ENCODE measurements at regions not wholly inside any gene's neighbourhood (a gene's known extent, or its start where the extent isn't known, plus 50 kb on each side); places are given as distances from the start of the nearest gene placed in this dataset.

GRCh38 chr19:32173836-32174235 is 171.6 kb upstream of the ZNF507 start:
- TF ChIP-seq EZH2 (IDR thresholded peaks at IDR 0.05; ENCODE audit: borderline replicate concordance), result no peak
- no peak for TF ChIP-seq EZH2phosphoT487 (IDR thresholded peaks at IDR 0.05; ENCODE audit: low read depth, severe bottlenecking, unreplicated experiment)
